Breast epithelium (tissue), 4 donors: ENCODE measurements at regions not wholly inside any gene's neighbourhood (a gene's known extent, or its start where the extent isn't known, plus 50 kb on each side); places are given as distances from the start of the nearest gene placed in this dataset.
"Not testable (repeated sequence)": the region's sequence is repeated elsewhere in the genome, so short reads cannot be mapped to it uniquely, and the experiment has no call there.

Experiments used
- DNase-seq, 2 donors: peaks; one replicate each; pipeline ENCODE4 v3.0.0-alpha.2; 2019; ENCODE audit warnings: low spot score in 2 of 2
- H3K27ac ChIP-seq, 2 donors: fragments of 200-600 bp; sonication (generic) in 1 of 2; one replicate each; pipeline ENCODE4 v1.5.1; 2016 to 2019; ENCODE audit warnings: mild to moderate bottlenecking in 1 of 2
- H3K27me3 ChIP-seq, 2 donors: fragments of 200-600 bp; sonication (generic) in 1 of 2; one replicate each; pipeline versions ENCODE4 v1.5.1 to v1.6.0; 2017 to 2019; ENCODE audit warnings: control low read depth in 1 of 2, mild to moderate bottlenecking in 1 of 2
- H3K36me3 ChIP-seq: fragments of 200-600 bp; one replicate; pipeline ENCODE4 v1.5.1; 2019
- H3K4me1 ChIP-seq, 2 donors: fragments of 200-600 bp; sonication (generic); one replicate each; pipeline ENCODE4 v1.5.1; 2016 to 2019; ENCODE audit warnings: control low read depth in 1 of 2
- H3K4me3 ChIP-seq, 3 donors: fragments of 200-600 bp; sonication (generic); 1 replicate in 2 of 3; 2 replicates in 1 of 3; pipeline ENCODE4 v1.5.1; 2016 to 2019; ENCODE audit warnings: mild to moderate bottlenecking in 3 of 3, moderate library complexity in 2 of 3
- H3K9me3 ChIP-seq, 2 donors: fragments of 200-600 bp; sonication (generic) in 1 of 2; one replicate each; pipeline ENCODE4 v1.5.1; 2016 to 2019; ENCODE audit warnings: control low read depth in 1 of 2
- POLR2A ChIP-seq: fragments of 450-650 bp; IDR thresholded peaks from one replicate; pipeline ENCODE4 v1.6.1; 2016; ENCODE audit warnings: antibody characterized with exemption, mild to moderate bottlenecking, moderate library complexity
- POLR2AphosphoS5 ChIP-seq, 3 donors: sonication (generic); formaldehyde crosslinking; IDR thresholded peaks; one replicate each; pipeline ENCODE4 v1.6.1; 2017; ENCODE audit warnings: antibody characterized with exemption in 3 of 3
- intact Hi-C: fragments of 100-400 bp; cut with DNase I; formaldehyde crosslinking; loops from one replicate; pipeline ENCODE4 v1.15.1; 2023; ENCODE audit warnings: low total_unique reads
- TF ChIP-seq, protein P1 (sequence below), 3 donors: fragments of 450-650 bp; IDR thresholded peaks; one replicate each; pipeline ENCODE4 v1.5.1; 2016 to 2017; ENCODE audit warnings: antibody characterized with exemption in 3 of 3, mild to moderate bottlenecking in 3 of 3, moderate library complexity in 3 of 3

DNA sequence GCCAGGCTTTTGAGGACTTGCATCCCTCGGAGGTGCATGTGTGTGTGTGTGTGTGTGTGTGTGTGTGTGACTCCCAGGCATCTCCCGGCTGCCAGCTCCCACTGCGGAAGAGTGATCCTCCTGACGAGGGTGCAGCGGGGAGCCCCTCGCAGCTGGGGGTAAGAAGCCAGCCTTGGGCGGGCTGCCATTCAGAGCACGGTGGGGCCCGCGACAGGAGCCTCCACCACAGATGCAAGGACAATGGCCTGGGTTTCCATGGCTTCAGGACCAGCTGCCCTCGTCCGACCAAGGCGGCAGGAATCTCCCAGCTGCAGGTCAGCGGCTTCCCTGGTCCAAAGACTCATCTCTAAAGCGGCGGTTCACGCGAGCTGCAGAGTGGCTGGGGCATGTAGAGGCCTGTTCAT is 908.5 kb downstream of the BRD1 start:
- peaks cover 0 to 36% of the 10 kb centered on the region in 2 donors for H3K27me3 ChIP-seq
- no peak for DNase-seq
- H3K36me3 ChIP-seq: no peaks in the 10 kb centered on the region
- intact Hi-C loops: no loop called here
- no peaks in the 10 kb centered on the region for H3K4me1 ChIP-seq
- TF ChIP-seq POLR2A (no peak), POLR2AphosphoS5 (IDR thresholded peaks at IDR 0.05) (no peak)
- TF ChIP-seq, protein P1, sequence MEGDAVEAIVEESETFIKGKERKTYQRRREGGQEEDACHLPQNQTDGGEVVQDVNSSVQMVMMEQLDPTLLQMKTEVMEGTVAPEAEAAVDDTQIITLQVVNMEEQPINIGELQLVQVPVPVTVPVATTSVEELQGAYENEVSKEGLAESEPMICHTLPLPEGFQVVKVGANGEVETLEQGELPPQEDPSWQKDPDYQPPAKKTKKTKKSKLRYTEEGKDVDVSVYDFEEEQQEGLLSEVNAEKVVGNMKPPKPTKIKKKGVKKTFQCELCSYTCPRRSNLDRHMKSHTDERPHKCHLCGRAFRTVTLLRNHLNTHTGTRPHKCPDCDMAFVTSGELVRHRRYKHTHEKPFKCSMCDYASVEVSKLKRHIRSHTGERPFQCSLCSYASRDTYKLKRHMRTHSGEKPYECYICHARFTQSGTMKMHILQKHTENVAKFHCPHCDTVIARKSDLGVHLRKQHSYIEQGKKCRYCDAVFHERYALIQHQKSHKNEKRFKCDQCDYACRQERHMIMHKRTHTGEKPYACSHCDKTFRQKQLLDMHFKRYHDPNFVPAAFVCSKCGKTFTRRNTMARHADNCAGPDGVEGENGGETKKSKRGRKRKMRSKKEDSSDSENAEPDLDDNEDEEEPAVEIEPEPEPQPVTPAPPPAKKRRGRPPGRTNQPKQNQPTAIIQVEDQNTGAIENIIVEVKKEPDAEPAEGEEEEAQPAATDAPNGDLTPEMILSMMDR (IDR thresholded peaks at IDR 0.05): no peak
- no peak overlapping the region for H3K4me3 ChIP-seq
- H3K9me3 ChIP-seq: no peaks in the 10 kb centered on the region
- no peak overlapping the region for H3K27ac ChIP-seq

DNA sequence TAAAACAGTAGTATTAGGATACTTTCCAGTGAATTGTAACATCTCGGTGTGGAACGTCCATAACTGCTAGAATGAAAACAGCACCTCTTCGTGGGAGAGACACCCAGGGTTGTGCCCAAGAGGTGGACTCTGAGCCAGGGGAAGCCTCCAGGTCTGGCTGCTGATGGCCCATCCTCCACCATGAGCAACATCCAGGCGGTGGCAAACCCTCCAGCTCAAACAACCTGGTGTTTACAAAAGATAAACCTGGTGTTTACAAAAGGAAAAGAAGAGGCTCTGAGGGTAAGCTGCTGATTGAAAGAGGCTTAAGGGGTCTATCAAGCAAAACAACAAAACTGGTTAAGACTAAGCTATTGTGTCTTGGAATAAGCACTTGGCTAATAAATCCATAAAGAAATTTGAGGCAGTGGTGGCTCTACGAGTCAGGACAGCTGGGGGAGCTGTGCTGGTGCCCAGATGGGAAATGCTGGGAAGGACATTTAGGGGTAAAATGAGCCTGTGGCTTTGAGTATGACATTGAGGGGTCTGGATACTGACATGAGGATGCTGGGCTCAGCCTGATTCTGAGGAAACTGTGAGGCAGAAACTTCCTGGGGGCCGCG is 909.0 kb downstream of the BRD1 start:
- no peak for TF ChIP-seq POLR2AphosphoS5 (IDR thresholded peaks at IDR 0.05)
- TF ChIP-seq POLR2A: no peak
- TF ChIP-seq, protein P1 (IDR thresholded peaks at IDR 0.05): no peak
- Histone ChIP-seq H3K4me1 (no peaks in the 10 kb centered on the region), H3K27me3 (peaks cover 0 to 37% of the 10 kb centered on the region in 2 donors), H3K27ac (no peak overlapping the region), H3K4me3 (no peak overlapping the region), H3K9me3 (no peaks in the 10 kb centered on the region), H3K36me3 (no peaks in the 10 kb centered on the region)
- DNase-seq: no peak
- intact Hi-C loops: no loop called here

DNA sequence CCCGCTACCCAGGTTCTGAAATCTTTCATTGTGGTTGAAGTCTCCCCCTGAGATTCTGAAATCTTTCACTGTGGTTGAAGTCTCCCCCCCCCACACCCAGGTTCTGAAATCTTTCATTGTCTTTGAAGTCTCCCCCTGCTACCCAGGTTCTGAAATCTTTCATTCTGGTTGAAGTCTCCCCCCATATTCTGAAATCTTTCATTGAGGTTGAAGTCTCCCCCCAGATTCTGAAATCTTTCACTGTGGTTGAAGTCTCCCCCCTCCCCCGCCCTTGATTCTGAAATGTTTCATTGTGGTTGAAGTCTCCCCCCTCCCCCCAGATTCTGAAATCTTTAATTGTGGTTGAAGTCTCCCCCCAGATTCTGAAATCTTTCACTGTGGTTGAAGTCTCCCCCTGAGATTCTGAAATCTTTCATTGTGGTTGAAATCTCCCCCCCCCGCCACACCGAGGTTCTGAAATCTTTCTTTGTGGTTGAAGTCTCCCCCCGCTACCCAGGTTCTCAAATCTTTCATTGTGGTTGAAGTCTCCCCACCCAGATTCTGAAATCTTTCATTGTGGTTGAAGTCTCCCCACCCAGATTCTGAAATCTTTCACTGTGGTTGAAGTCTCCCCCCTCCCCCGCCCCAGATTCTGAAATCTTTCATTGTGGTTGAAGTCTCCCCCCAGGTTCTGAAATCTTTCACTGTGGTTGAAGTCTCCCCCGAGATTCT is 915.2 kb downstream of the BRD1 start:
- intact Hi-C loops, H3K4me1 ChIP-seq, H3K9me3 ChIP-seq, H3K4me3 ChIP-seq, DNase-seq, H3K36me3 ChIP-seq, H3K27ac ChIP-seq: not testable (repeated sequence)
- peaks cover 0 to 26% of the 10 kb centered on the region in 2 donors for H3K27me3 ChIP-seq

DNA sequence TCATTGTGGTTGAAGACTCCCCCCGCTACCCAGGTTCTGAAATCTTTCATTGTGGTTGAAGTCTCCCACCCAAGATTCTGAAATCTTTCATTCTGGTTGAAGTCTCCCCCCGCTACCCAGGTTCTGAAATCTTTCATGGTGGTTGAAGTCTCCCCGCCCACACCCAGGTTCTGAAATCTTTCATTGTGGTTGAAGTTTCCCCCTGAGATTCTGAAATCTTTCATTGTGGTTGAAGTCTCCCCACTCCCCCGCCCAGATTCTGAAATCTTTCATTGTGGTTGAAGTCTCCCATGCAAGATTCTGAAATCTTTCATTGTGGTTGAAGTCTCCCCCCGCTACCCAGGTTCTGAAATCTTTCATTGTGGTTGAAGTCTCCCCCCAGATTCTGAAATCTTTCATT is 916.0 kb downstream of the BRD1 start:
- intact Hi-C loops: not testable (repeated sequence)
- peaks cover 0 to 32% of the 10 kb centered on the region in 2 donors for H3K27me3 ChIP-seq

DNA sequence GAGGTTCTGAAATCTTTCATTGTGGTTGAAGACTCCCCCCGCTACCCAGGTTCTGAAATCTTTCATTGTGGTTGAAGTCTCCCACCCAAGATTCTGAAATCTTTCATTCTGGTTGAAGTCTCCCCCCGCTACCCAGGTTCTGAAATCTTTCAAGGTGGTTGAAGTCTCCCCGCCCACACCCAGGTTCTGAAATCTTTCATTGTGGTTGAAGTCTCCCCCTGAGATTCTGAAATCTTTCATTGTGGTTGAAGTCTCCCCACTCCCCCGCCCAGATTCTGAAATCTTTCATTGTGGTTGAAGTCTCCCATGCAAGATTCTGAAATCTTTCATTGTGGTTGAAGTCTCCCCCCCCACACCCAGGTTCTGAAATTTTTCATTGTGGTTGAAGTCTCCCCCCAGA is 916.6 kb downstream of the BRD1 start:
- H3K4me3 ChIP-seq, H3K4me1 ChIP-seq, H3K27ac ChIP-seq, H3K9me3 ChIP-seq, DNase-seq, H3K36me3 ChIP-seq, intact Hi-C loops: not testable (repeated sequence)
- H3K27me3 ChIP-seq: peaks cover 0 to 35% of the 10 kb centered on the region in 2 donors

More for the DNA sequence above, 916.0 kb downstream of the BRD1 start:
- not testable (repeated sequence) for H3K36me3 ChIP-seq, H3K27ac ChIP-seq, DNase-seq, H3K9me3 ChIP-seq, H3K4me1 ChIP-seq, H3K4me3 ChIP-seq

DNA sequence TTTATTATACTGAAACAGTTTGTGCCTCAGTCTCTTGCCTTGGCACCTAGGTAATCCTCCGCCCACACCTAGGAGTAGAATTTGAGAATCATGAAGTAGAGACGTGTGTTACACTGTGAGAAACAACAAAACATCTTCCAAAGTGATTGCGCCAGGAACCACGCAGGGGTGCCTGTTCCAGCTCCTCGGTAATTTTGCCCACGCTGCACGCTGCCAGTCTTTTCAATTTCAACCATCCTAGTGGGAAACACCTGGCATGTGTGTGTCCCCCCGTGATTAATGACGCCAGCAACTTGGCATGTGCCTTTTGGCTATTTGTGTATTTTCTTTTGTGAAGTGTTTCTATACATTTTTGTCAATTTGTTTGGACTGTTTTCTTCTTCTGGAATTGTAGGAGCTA is 919.1 kb downstream of the BRD1 start:
- TF ChIP-seq, protein P1 (IDR thresholded peaks at IDR 0.05): no peak
- TF ChIP-seq POLR2AphosphoS5 (IDR thresholded peaks at IDR 0.05) (no peak), POLR2A (no peak)
- H3K4me1 ChIP-seq: no peaks in the 10 kb centered on the region
- H3K27ac ChIP-seq: no peak overlapping the region
- no peaks in the 10 kb centered on the region for H3K36me3 ChIP-seq
- H3K27me3 ChIP-seq: peaks cover 0 to 38% of the 10 kb centered on the region in 2 donors
- no peaks in the 10 kb centered on the region for H3K9me3 ChIP-seq
- intact Hi-C loops: no loop called here
- DNase-seq: no peak
- H3K4me3 ChIP-seq: no peak overlapping the region
